Stomach (tissue), 8 donors: ENCODE measurements at regions not wholly inside any gene's neighbourhood (a gene's known extent, or its start where the extent isn't known, plus 50 kb on each side); places are given as distances from the start of the nearest gene placed in this dataset.
"Not testable (repeated sequence)": the region's sequence is repeated elsewhere in the genome, so short reads cannot be mapped to it uniquely, and the experiment has no call there.

Experiments
- DNase-seq, 2 donors: peaks; one replicate each; pipeline versions ENCODE4 v3.0.0 to v3.0.0-alpha.2; 2013 to 2019
- H3K27ac ChIP-seq, 5 donors: fragments of 200-600 bp in 4 of 5; sonication (generic) in 4 of 5; one replicate each; pipeline ENCODE4 v1.5.1; 2013 to 2019; ENCODE audit warnings: mild to moderate bottlenecking in 1 of 5, moderate library complexity in 1 of 5
- H3K27me3 ChIP-seq, 3 donors: fragments of 200-600 bp; sonication (generic); one replicate each; pipeline ENCODE4 v1.5.1; 2017 to 2019; ENCODE audit warnings: mixed run types in 1 of 3
- H3K36me3 ChIP-seq, 4 donors: fragments of 200-600 bp; sonication (generic); 1 replicate in 3 of 4; 2 replicates in 1 of 4; pipeline ENCODE4 v1.5.1; 2016 to 2019
- H3K4me1 ChIP-seq, 4 donors: fragments of 200-600 bp; sonication (generic); one replicate each; pipeline ENCODE4 v1.5.1; 2016 to 2019
- H3K4me3 ChIP-seq, 4 donors: fragments of 200-600 bp; sonication (generic) in 3 of 4; one replicate each; pipeline ENCODE4 v1.5.1; 2016 to 2019; ENCODE audit warnings: mild to moderate bottlenecking in 1 of 4
- H3K9me3 ChIP-seq, 4 donors: fragments of 200-600 bp; sonication (generic); one replicate each; pipeline ENCODE4 v1.5.1; 2016 to 2019
- CTCF ChIP-seq, 7 experiments: fragments of 450-650 bp in 4 of 7; fragments of 200-600 bp in 3 of 7; sonication (generic) in 3 of 7; IDR thresholded peaks; one replicate each; pipeline ENCODE4 v1.5.1; 2016 to 2019; ENCODE audit warnings: antibody characterized with exemption in 7 of 7, control low read depth in 2 of 7, mild to moderate bottlenecking in 1 of 7
- EP300 ChIP-seq: sonication (generic); formaldehyde crosslinking; IDR thresholded peaks from one replicate; pipeline ENCODE4 v1.6.1; 2017; ENCODE audit warnings: antibody characterized with exemption
- POLR2A ChIP-seq, 4 donors: fragments of 450-650 bp; IDR thresholded peaks; one replicate each; pipeline ENCODE4 v1.6.1; 2016; ENCODE audit warnings: antibody characterized with exemption in 4 of 4, control low read depth in 2 of 4, mild to moderate bottlenecking in 1 of 4, moderate library complexity in 1 of 4
- POLR2AphosphoS5 ChIP-seq, 3 donors: sonication (generic); formaldehyde crosslinking; IDR thresholded peaks; one replicate each; pipeline ENCODE4 v1.6.1; 2016; ENCODE audit warnings: antibody characterized with exemption in 3 of 3
- WGBS, 5 donors: extraction: QIAGEN DNeasy Blood & Tissue Kit in 3 of 5; methylation state at CpG; one replicate each; pipeline versions ENCODE4 v1.1.5 to v1.1.7; 2013 to 2018; 5-methylcytosine and 5-hydroxymethylcytosine counted together
- intact Hi-C: fragments of 100-400 bp; cut with DNase I; formaldehyde crosslinking; loops from one replicate; pipeline ENCODE4 v1.15.1; 2023; ENCODE audit warnings: low total_unique reads
- donor health status: healthy with polysubstance abuse.
- donor health status: Bipolar disorder and iron deficiency.
- donor health status: healthy.

GRCh38 chr9:134532084-134532483, 109.5 kb upstream of the COL5A1 start:
- 58 to 88% (median 82%) methylated on average over 12 of the region's 12 CpGs for WGBS, 5 donors
- H3K27ac ChIP-seq = no peak overlapping the region
- DNase-seq = no peak
- H3K4me3 ChIP-seq = no peak overlapping the region
- TF ChIP-seq POLR2A (IDR thresholded peaks at IDR 0.05) (no peak), EP300 (no peak)
- H3K27me3 ChIP-seq = peaks cover 0 to 32% (median 0%) of the 10 kb centered on the region in 3 donors
- intact Hi-C loops = no loop called here
- H3K9me3 ChIP-seq = peaks cover 7 to 19% (median 15%) of the 10 kb centered on the region in 4 donors
- no peaks in the 10 kb centered on the region for H3K36me3 ChIP-seq
- H3K4me1 ChIP-seq = peaks cover 0 to 19% (median 0%) of the 10 kb centered on the region in 4 donors

GRCh38 chr9:134532661-134533060, 108.9 kb upstream of the COL5A1 start:
- H3K36me3 ChIP-seq, DNase-seq, intact Hi-C loops, H3K27ac ChIP-seq, H3K4me3 ChIP-seq: not testable (repeated sequence)
- WGBS, 5 donors = 92 to 97% (median 96%) methylated on average over 9 of the region's 9 CpGs
- H3K9me3 ChIP-seq = peaks cover 7 to 19% (median 15%) of the 10 kb centered on the region in 4 donors
- H3K27me3 ChIP-seq = peaks cover 0 to 35% (median 0%) of the 10 kb centered on the region in 3 donors
- H3K4me1 ChIP-seq = peaks cover 0 to 19% (median 0%) of the 10 kb centered on the region in 4 donors

GRCh38 chr9:134533850-134534588, 107.6 kb upstream of the COL5A1 start:
- peaks cover 0 to 49% (median 0%) of the 10 kb centered on the region in 3 donors for H3K27me3 ChIP-seq
- TF ChIP-seq EP300 = no peak
- TF ChIP-seq CTCF (IDR thresholded peaks at IDR 0.05) = no peak
- TF ChIP-seq POLR2AphosphoS5 (IDR thresholded peaks at IDR 0.05) = no peak
- no peak for TF ChIP-seq POLR2A (IDR thresholded peaks at IDR 0.05)
- intact Hi-C loops = no loop called here
- peak overlapping the region; percentile 12 to 49 (median 38) for H3K27ac ChIP-seq
- H3K36me3 ChIP-seq = no peaks in the 10 kb centered on the region
- DNase-seq = peak in 1 of 2 donors; percentile 47
- 63 to 73% (median 67%) methylated on average over 22 to 28 of the region's 28 CpGs for WGBS, 5 donors
- no peak overlapping the region for H3K4me3 ChIP-seq
- peaks cover 7 to 19% (median 15%) of the 10 kb centered on the region in 4 donors for H3K9me3 ChIP-seq
- peaks cover 0 to 26% (median 0%) of the 10 kb centered on the region in 4 donors for H3K4me1 ChIP-seq

GRCh38 chr9:134534661-134535080, 106.9 kb upstream of the COL5A1 start:
- H3K9me3 ChIP-seq = peaks cover 7 to 18% (median 15%) of the 10 kb centered on the region in 4 donors
- intact Hi-C loops = no loop called here
- peak overlapping the region; percentile 12 to 49 (median 38) for H3K27ac ChIP-seq
- no peak for TF ChIP-seq CTCF (IDR thresholded peaks at IDR 0.05)
- no peak for TF ChIP-seq POLR2A (IDR thresholded peaks at IDR 0.05)
- TF ChIP-seq POLR2AphosphoS5 (IDR thresholded peaks at IDR 0.05) = no peak
- TF ChIP-seq EP300 = no peak
- peaks cover 0 to 28% (median 0%) of the 10 kb centered on the region in 4 donors for H3K4me1 ChIP-seq
- 64 to 75% (median 69%) methylated on average over 12 of the region's 12 CpGs for WGBS, 5 donors
- peak in 1 of 2 donors; percentile 50 for DNase-seq
- H3K36me3 ChIP-seq = no peaks in the 10 kb centered on the region
- no peak overlapping the region for H3K4me3 ChIP-seq
- peaks cover 0 to 50% (median 0%) of the 10 kb centered on the region in 3 donors for H3K27me3 ChIP-seq

- Histone ChIP-seq H3K9me3 (peaks cover 7 to 15% (median 13%) of the 10 kb centered on the region in 4 donors), H3K27ac (no peak overlapping the region), H3K4me3 (no peak overlapping the region), H3K27me3 (peaks cover 0 to 55% (median 0%) of the 10 kb centered on the region in 3 donors), H3K4me1 (peaks cover 0 to 28% (median 0%) of the 10 kb centered on the region in 4 donors), H3K36me3 (no peaks in the 10 kb centered on the region)
- 88 to 92% (median 90%) methylated on average over 9 of the region's 9 CpGs for WGBS, 5 donors
- no peak for DNase-seq
- TF ChIP-seq EP300 (no peak), POLR2AphosphoS5 (IDR thresholded peaks at IDR 0.05) (no peak), POLR2A (IDR thresholded peaks at IDR 0.05) (no peak), CTCF (IDR thresholded peaks at IDR 0.05) (no peak)
- intact Hi-C loops = no loop called here
Measured at GRCh38 chr9:134535171-134535570, 106.4 kb upstream of the COL5A1 start.
